Activated naive CD4-positive, alpha-beta T cell treated with anti-CD3 and anti-CD28 coated beads, Interleukin-2, amount 10 ng/mL, durations not matched to agents 7 days and 5 days (primary cell): ENCODE measurements at regions not wholly inside any gene's neighbourhood (a gene's known extent, or its start where the extent isn't known, plus 50 kb on each side); places are given as distances from the start of the nearest gene placed in this dataset.
"Not testable (repeated sequence)": the region's sequence is repeated elsewhere in the genome, so short reads cannot be mapped to it uniquely, and the experiment has no call there.

Source experiments
- CTCF ChIA-PET: fragments of 350-600 bp; sonication (Branson Sonifier 250); formaldehyde crosslinking; loops from one replicate; lab custom pipeline; 2021; ENCODE audit warnings: antibody characterized with exemption; lab: Charles Lee
- DNase-seq: peaks from one replicate; pipeline ENCODE4 v3.0.0-alpha.2; 2020
- H3K27ac Mint-ChIP-seq: one replicate; pipeline ENCODE4 v1.8.0; 2021; ENCODE audit warnings: mild to moderate bottlenecking, moderate library complexity, mixed read lengths
- H3K27me3 Mint-ChIP-seq: one replicate; pipeline ENCODE4 v1.8.0; 2021; ENCODE audit warnings: mild to moderate bottlenecking, mixed read lengths
- H3K36me3 Mint-ChIP-seq: one replicate; pipeline ENCODE4 v1.8.0; 2021; ENCODE audit warnings: mixed read lengths
- H3K4me1 Mint-ChIP-seq: one replicate; pipeline ENCODE4 v1.8.0; 2021; ENCODE audit warnings: mixed read lengths
- H3K4me3 Mint-ChIP-seq: one replicate; pipeline ENCODE4 v1.8.0; 2021; ENCODE audit warnings: mild to moderate bottlenecking, moderate library complexity, mixed read lengths
- H3K9me3 Mint-ChIP-seq: one replicate; pipeline ENCODE4 v1.8.0; 2021; ENCODE audit warnings: mixed read lengths

DNA sequence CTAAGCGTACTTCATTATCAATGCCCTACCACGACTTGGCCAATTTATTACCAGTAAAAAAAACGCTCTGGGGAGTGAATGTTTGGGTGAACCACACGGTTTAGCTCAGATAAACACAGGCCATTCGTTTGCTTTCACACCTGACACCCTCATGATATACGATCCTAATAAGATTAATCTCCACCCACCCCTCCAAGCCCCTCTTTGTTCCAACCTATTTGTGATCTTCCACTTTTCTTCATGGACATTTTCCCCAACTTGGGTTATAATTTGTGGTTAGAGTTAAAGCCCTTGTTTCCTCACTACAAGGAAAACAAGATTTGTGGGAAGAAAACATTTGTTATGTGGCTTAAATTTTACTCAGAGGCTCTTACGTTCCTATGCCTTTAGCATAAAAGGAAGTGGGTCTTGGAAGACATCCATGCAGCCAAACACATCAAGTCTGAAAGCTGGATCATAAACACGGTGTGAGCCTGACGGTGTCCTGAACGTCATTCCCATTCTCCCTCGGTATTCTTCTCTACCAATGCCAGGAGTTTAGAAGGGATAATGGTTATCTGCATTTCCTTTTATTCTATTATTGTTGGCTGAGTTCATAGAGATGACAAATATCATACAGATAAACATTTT, 518.9 kb downstream of the NR2F2 start:
- CTCF ChIA-PET, result no interaction called here
- H3K9me3 Mint-ChIP-seq, result peaks cover 12% of the 10 kb centered on the region
- DNase-seq, result no peak
- no peaks in the 10 kb centered on the region for H3K36me3 Mint-ChIP-seq
- no peaks in the 10 kb centered on the region for H3K27me3 Mint-ChIP-seq
- no peak overlapping the region for H3K4me3 Mint-ChIP-seq
- H3K27ac Mint-ChIP-seq, result no peak overlapping the region
- no peaks in the 10 kb centered on the region for H3K4me1 Mint-ChIP-seq

DNA sequence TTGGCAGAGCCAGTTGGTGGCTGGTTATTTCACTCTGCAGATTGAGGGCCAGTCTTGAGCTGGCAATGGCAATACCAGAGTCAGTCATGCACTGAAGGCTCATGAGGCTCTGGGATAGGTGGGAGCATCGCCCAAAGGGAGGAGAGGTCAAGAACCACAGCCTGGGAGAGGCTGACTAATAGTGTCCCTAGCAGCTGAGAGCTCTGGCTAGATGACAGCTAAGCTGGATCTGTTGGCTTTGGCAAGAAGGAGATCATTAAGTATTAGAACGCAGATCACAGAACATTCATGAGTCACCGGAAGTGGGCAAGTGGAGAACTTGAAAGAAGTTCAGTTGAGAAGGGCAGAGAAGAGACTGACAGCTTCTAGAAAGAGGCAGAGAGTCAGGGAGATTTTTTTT, 521.1 kb downstream of the NR2F2 start:
- Mint-ChIP-seq H3K27ac (no peak overlapping the region), H3K9me3 (peaks cover 5% of the 10 kb centered on the region), H3K4me1 (no peaks in the 10 kb centered on the region), H3K4me3 (no peak overlapping the region), H3K27me3 (no peaks in the 10 kb centered on the region), H3K36me3 (no peaks in the 10 kb centered on the region)
- CTCF ChIA-PET, result no interaction called here
- DNase-seq, result no peak

DNA sequence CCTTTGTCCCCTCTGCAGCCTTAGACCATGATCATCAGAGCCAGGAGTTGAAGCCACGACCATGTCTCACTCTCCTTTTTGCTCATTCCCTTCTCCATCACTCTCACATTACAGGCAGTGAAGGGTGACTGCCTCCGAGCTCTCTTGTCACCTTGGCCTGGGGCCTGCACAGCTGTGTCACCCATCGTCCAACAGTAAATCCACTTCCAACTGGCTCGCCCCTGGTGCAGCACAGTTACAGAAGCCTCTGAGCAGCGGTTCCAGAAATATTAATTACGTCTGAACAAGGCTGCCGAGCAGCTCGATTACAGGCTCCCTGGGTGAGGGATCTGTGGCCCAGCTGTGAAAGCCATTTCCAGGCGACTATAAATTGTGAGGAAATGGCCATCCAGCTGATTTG, 528.2 kb downstream of the NR2F2 start:
- no peaks in the 10 kb centered on the region for H3K4me1 Mint-ChIP-seq
- H3K9me3 Mint-ChIP-seq, result peaks cover 2% of the 10 kb centered on the region
- H3K27me3 Mint-ChIP-seq, result no peaks in the 10 kb centered on the region
- no peaks in the 10 kb centered on the region for H3K36me3 Mint-ChIP-seq
- H3K4me3 Mint-ChIP-seq, result no peak overlapping the region
- DNase-seq, result no peak
- H3K27ac Mint-ChIP-seq, result no peak overlapping the region
- CTCF ChIA-PET, result no interaction called here

DNA sequence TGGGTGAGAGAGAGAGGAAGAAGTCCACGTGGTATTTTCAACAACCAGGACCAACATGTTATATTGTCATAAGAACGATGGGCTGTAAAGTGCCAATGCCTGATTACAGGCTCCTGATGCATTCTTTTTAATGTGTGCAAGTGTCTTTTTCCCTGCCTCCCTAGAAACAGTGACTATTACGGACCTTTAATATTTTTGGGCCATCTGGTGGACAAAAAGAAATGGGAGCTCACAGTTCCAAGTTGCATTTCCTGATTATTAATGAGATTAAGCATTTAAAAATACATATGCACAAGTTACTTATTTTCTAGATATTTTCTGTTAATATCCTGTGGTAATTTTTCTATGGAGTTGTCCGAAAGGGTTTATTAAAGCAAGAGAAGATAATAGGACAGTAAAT, 530.2 kb downstream of the NR2F2 start:
- CTCF ChIA-PET, result no interaction called here
- Mint-ChIP-seq H3K36me3 (no peaks in the 10 kb centered on the region), H3K27ac (no peak overlapping the region), H3K4me3 (no peak overlapping the region), H3K9me3 (peaks cover under 1% of the 10 kb centered on the region), H3K4me1 (no peaks in the 10 kb centered on the region), H3K27me3 (no peaks in the 10 kb centered on the region)
- no peak for DNase-seq

DNA sequence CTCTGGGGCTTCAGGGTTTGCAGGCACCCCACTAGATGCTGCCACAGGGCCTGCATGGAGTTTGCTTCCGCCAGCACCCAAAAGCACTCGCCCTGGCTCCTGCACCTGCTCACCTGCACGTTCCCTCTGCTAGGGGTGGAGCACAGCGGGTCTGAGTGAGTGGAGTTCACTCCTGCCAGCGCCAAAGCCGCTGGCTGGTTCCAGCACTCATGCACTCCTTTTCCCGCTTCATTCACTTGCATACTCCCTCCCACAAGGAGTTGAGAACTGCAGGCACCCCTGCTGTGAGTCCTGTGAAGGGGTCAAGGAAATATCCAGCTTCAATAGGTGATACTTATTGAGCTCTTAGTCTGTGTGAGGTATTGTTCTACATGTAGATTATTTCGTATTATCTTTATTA, 537.5 kb downstream of the NR2F2 start:
- peaks cover 4% of the 10 kb centered on the region for H3K9me3 Mint-ChIP-seq
- no peaks in the 10 kb centered on the region for H3K4me1 Mint-ChIP-seq
- H3K4me3 Mint-ChIP-seq, result no peak overlapping the region
- no peaks in the 10 kb centered on the region for H3K27me3 Mint-ChIP-seq
- no peaks in the 10 kb centered on the region for H3K36me3 Mint-ChIP-seq
- CTCF ChIA-PET, result no interaction called here
- no peak overlapping the region for H3K27ac Mint-ChIP-seq
- no peak for DNase-seq

DNA sequence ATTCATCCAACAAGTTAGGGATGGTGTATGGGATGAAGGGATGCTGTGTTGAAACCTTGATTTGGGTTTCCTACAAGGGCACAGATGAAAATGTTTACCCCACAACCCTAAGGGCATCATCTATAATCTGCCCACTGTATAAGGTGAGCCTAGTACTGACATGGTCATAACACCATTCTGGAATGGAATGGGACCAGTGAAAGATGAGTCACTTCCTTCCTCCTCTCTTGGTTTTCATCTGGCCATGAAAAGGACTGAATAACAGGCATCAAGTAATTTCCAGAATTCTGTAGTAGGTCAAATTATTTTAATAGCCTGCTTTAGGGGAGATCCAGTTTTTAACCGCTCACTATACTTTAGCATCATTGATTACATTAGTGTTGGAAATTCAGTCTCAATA, 538.6 kb downstream of the NR2F2 start:
- H3K27me3 Mint-ChIP-seq, result no peaks in the 10 kb centered on the region
- CTCF ChIA-PET, result no interaction called here
- DNase-seq, result no peak
- H3K4me3 Mint-ChIP-seq, result no peak overlapping the region
- peaks cover 4% of the 10 kb centered on the region for H3K9me3 Mint-ChIP-seq
- no peaks in the 10 kb centered on the region for H3K4me1 Mint-ChIP-seq
- no peak overlapping the region for H3K27ac Mint-ChIP-seq
- no peaks in the 10 kb centered on the region for H3K36me3 Mint-ChIP-seq

DNA sequence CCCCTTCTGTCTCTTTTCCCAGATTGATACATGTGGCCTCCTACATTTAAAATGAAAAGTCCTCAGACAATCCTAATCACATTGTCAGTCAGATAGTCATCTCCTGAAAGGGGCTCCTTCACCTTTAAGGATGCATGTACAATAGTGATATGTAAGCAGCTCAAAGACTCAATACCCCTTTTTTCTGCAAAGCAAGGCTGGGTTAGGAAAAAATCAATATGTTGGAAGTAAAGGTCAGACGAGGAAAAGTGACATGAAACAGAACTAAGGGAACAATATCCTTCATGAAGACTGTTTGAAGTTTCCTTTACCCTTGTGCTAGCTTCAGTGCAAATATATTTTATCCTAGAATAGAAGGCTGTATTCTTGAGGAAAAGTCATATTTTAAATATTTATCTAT, 539.3 kb downstream of the NR2F2 start:
- H3K4me3 Mint-ChIP-seq, result no peak overlapping the region
- CTCF ChIA-PET, result no interaction called here
- DNase-seq, result no peak
- no peaks in the 10 kb centered on the region for H3K27me3 Mint-ChIP-seq
- H3K9me3 Mint-ChIP-seq, result peaks cover 4% of the 10 kb centered on the region
- no peak overlapping the region for H3K27ac Mint-ChIP-seq
- H3K4me1 Mint-ChIP-seq, result no peaks in the 10 kb centered on the region
- H3K36me3 Mint-ChIP-seq, result no peaks in the 10 kb centered on the region

DNA sequence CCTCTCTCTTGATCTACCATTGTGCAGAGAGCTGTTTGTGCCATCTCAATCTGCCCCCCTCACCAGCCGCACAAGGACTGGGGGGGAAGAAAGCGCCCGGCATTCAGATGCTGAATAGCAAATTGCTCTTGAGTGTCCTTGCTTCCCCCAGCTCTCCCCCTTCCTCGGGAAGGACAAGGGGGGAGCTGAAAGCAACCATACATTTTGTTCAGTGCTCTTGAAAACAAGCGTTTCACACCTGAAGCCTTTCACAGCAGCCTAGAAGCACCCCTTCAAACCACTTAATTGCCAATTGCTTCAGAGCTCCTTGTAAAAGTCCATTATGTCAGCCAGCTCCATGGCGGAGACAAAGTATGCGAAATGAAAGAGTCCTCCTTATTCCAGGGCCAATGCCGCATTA, 540.1 kb downstream of the NR2F2 start:
- H3K36me3 Mint-ChIP-seq, result no peaks in the 10 kb centered on the region
- H3K27ac Mint-ChIP-seq, result no peak overlapping the region
- CTCF ChIA-PET, result no interaction called here
- DNase-seq, result no peak
- peaks cover 4% of the 10 kb centered on the region for H3K9me3 Mint-ChIP-seq
- H3K4me1 Mint-ChIP-seq, result no peaks in the 10 kb centered on the region
- no peak overlapping the region for H3K4me3 Mint-ChIP-seq
- no peaks in the 10 kb centered on the region for H3K27me3 Mint-ChIP-seq

DNA sequence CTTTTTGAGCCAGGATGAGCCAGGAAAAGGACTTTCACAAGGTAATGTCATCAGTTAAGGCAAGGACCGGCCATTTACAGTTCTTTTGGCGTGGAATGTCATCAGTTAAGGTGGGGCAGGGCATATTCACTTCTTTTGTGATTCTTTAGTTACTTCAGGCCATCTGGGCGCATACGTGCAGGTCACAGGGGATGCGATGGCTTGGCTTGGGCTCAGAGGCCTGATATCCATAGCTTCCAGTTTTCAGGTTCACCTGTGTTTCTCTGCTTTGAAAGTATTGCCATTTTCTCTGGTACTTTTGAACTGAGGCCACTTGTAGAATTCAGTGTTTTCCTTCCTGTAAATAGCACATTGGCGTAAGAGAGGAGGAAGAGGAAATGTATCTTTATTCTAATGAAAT, 546.9 kb downstream of the NR2F2 start:
- DNase-seq, H3K36me3 Mint-ChIP-seq, H3K27me3 Mint-ChIP-seq, H3K27ac Mint-ChIP-seq, CTCF ChIA-PET, H3K9me3 Mint-ChIP-seq, H3K4me1 Mint-ChIP-seq, H3K4me3 Mint-ChIP-seq: not testable (repeated sequence)

DNA sequence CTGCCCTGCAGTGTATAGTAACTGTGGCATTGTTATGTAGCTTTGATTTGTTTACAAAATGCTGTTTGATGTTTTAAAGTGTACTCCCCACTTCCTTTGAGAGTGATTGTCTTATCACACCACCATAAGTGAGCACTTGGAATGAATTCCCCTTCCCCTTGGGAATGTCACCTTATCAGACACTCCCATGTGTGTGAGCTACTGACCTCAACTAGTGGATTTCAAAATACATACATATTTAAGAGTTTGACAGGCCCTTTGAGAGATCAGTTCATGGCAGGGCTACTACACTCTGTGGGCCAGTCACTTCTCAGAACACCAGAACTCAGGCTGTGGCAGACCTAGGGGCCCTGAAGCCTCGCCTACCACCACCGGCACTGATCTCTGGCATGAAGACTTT, 547.6 kb downstream of the NR2F2 start:
- no peaks in the 10 kb centered on the region for H3K36me3 Mint-ChIP-seq
- no peak overlapping the region for H3K27ac Mint-ChIP-seq
- no peaks in the 10 kb centered on the region for H3K4me1 Mint-ChIP-seq
- CTCF ChIA-PET, result no interaction called here
- no peak for DNase-seq
- H3K27me3 Mint-ChIP-seq, result no peaks in the 10 kb centered on the region
- H3K9me3 Mint-ChIP-seq, result no peaks in the 10 kb centered on the region
- H3K4me3 Mint-ChIP-seq, result no peak overlapping the region

DNA sequence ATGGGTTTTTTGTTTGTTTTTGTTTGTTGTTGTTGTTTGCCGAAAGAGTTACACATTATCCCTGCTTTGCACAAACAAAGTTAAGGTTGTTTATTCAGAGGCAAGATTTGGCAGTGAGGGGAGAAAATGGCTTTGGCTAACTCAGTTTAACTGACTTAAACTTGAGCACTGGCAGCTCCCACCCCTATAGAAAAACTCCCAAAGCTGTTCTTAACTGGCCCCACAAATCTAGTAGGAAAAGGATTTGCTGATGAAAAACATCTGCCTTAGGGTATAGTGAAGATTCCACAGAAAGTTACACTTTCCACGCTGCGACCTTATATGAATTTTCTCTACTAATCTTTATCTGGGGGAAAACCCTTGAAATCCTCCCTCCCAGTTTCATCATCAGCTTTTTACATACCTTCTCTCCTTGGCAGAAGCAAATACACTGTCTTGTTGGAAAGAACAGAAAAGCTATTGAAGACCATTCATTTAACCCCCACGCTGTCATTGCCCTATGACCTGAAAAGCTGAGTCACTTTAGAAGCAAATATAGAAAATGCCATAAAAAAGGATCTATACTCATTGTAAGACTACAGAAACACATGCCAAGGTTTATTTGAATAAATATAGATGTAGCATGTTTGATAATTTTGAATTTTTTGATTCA, 551.7 kb downstream of the NR2F2 start:
- Mint-ChIP-seq H3K9me3 (no peaks in the 10 kb centered on the region), H3K4me1 (no peaks in the 10 kb centered on the region), H3K27ac (no peak overlapping the region), H3K4me3 (no peak overlapping the region), H3K27me3 (no peaks in the 10 kb centered on the region), H3K36me3 (no peaks in the 10 kb centered on the region)
- CTCF ChIA-PET, result no interaction called here
- no peak for DNase-seq

DNA sequence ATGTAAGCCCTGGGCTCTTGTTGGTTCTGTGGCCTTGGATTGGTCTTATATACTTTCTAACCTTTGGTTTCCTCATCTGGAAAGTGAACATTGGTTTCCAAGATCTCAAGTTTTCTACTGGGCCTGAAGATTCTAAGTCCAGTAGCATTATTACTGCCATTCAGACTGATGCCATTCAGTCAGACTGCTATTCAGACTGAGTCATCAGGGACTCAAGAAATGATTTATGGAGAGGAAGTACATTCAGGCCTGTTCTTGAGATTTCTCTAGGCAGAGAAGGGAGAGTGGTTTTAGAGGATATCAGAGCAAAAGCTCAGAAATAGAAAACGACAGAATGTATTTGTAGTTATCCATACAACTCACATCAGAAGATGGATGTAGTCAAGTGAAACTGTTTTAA, 557.2 kb downstream of the NR2F2 start:
- no peak for DNase-seq
- H3K27ac Mint-ChIP-seq, result no peak overlapping the region
- CTCF ChIA-PET, result no interaction called here
- no peaks in the 10 kb centered on the region for H3K27me3 Mint-ChIP-seq
- no peak overlapping the region for H3K4me3 Mint-ChIP-seq
- H3K36me3 Mint-ChIP-seq, result no peaks in the 10 kb centered on the region
- peaks cover 2% of the 10 kb centered on the region for H3K9me3 Mint-ChIP-seq
- peaks cover 11% of the 10 kb centered on the region for H3K4me1 Mint-ChIP-seq

DNA sequence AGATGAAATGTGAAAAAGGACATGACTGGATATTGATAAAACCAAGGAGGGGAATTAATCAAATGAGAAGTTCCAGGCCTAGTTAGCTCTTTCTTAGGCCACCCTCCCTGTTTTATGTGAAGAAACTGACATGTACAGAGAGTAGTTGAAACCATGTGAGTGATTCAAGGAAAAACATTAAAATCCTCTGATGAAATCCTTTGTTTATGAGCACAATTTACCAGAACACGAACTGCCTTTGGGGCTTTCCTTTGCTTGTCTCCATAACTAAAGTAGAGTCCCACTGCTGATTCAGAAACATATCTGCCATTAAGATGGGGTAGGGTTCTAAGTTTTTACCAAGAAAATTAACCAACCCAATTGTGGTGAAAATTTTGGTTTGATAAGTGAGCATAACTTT, 558.3 kb downstream of the NR2F2 start:
- Mint-ChIP-seq H3K27me3 (no peaks in the 10 kb centered on the region), H3K4me3 (no peak overlapping the region), H3K36me3 (no peaks in the 10 kb centered on the region), H3K27ac (no peak overlapping the region), H3K9me3 (peaks cover 2% of the 10 kb centered on the region), H3K4me1 (peaks cover 11% of the 10 kb centered on the region)
- CTCF ChIA-PET, result no interaction called here
- DNase-seq, result no peak

DNA sequence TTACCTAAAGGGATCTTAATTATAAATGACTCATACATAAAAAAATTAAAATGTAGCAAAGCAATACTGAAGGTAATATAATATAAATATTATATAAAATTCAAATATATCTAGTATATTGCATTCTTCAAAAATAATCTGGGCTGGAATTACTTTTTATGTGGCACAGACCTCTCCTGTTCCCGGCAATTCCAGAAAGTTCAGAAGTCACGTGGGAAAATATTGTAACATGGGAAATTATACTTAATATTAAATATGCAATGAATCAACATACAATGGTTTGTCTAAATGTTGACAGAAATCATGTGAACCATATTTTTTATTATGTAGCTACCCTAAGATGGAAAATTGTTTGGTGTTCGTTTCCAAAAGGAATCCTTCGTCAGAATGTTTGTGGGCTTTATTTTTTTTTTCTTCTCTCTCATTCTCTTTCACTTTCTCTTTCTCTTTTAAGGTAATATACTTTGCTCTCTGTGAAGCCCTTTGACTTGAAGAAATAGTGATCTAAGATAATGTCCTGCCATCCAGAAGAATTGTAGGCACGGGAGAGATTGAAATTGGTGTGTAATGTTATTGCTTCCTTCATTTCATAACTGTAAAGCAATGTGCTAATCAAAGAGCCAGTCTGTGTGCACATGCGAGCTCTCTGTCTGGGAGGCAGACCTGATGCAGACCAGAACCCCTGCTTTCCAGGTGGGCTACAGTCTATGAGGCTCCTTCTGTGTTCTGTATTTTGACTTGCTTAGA, 559.4 kb downstream of the NR2F2 start:
- H3K4me3 Mint-ChIP-seq, result peak overlapping the region; percentile 47
- no peaks in the 10 kb centered on the region for H3K27me3 Mint-ChIP-seq
- peak overlapping the region; percentile 1 for H3K27ac Mint-ChIP-seq
- no peak for DNase-seq
- H3K4me1 Mint-ChIP-seq, result peaks cover 11% of the 10 kb centered on the region
- no peaks in the 10 kb centered on the region for H3K36me3 Mint-ChIP-seq
- CTCF ChIA-PET, result no interaction called here
- peaks cover 2% of the 10 kb centered on the region for H3K9me3 Mint-ChIP-seq

DNA sequence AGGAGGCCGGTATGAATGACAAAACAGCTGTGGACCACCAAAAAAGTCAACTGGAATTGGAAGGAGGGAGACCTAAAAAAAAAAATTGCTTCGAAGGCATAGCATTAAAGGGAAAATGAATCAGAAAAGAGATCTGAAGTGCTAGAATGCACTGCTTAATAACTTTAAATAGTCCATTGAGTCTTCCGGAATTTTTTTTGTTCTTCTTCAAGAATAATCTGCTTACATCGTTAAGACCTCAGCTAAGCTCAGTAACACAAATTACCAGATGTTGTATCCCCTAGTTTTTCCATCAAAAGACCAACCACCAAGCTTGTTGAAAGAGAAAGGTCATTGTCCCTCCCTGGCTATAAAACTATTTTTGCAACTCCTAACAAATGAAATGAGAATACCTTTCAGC, 560.5 kb downstream of the NR2F2 start:
- Mint-ChIP-seq H3K27ac (no peak overlapping the region), H3K9me3 (peaks cover 2% of the 10 kb centered on the region), H3K27me3 (no peaks in the 10 kb centered on the region), H3K4me1 (peaks cover 11% of the 10 kb centered on the region), H3K4me3 (no peak overlapping the region), H3K36me3 (no peaks in the 10 kb centered on the region)
- CTCF ChIA-PET, result no interaction called here
- no peak for DNase-seq
